Tibial nerve (tissue), 4 donors: ENCODE measurements at regions not wholly inside any gene's neighbourhood (a gene's known extent, or its start where the extent isn't known, plus 50 kb on each side); places are given as distances from the start of the nearest gene placed in this dataset.

Experiments
- DNase-seq, 2 donors: peaks; one replicate each; pipeline ENCODE4 v3.0.0-alpha.2; 2019; ENCODE audit warnings: low spot score in 2 of 2
- H3K27ac ChIP-seq, 4 donors: fragments of 200-600 bp; sonication (generic) in 3 of 4; one replicate each; pipeline ENCODE4 v1.5.1; 2017 to 2019; ENCODE audit warnings: mild to moderate bottlenecking in 1 of 4
- H3K27me3 ChIP-seq, 2 donors: fragments of 200-600 bp; sonication (generic) in 1 of 2; one replicate each; pipeline versions ENCODE4 v1.5.1 to v1.6.0; 2017 to 2019
- H3K36me3 ChIP-seq, 3 donors: fragments of 200-600 bp; sonication (generic); one replicate each; pipeline ENCODE4 v1.5.1; 2018 to 2019
- H3K4me1 ChIP-seq, 4 donors: fragments of 200-600 bp; sonication (generic) in 3 of 4; one replicate each; pipeline ENCODE4 v1.5.1; 2017 to 2019
- H3K4me3 ChIP-seq, 4 donors: fragments of 200-600 bp; sonication (generic) in 3 of 4; one replicate each; pipeline ENCODE4 v1.5.1; 2017 to 2019; ENCODE audit warnings: mild to moderate bottlenecking in 1 of 4, moderate library complexity in 1 of 4
- H3K9me3 ChIP-seq, 4 donors: fragments of 200-600 bp; sonication (generic) in 3 of 4; one replicate each; pipeline ENCODE4 v1.5.1; 2017 to 2019
- EP300 ChIP-seq, 2 donors: sonication (generic); formaldehyde crosslinking; IDR thresholded peaks; one replicate each; pipeline ENCODE4 v1.6.1; 2017; ENCODE audit warnings: antibody characterized with exemption in 2 of 2, mild to moderate bottlenecking in 1 of 2
- POLR2A ChIP-seq, 2 donors: fragments of 450-650 bp; IDR thresholded peaks; one replicate each; pipeline ENCODE4 v1.6.1; 2017; ENCODE audit warnings: antibody characterized with exemption in 2 of 2, mild to moderate bottlenecking in 2 of 2, moderate library complexity in 2 of 2
- WGBS, 2 donors: methylation state at CpG; one replicate each; pipeline ENCODE4 v1.1.5; 2018; 5-methylcytosine and 5-hydroxymethylcytosine counted together
- TF ChIP-seq, protein P1 (sequence below), 5 experiments: fragments of 200-600 bp in 3 of 5; fragments of 450-650 bp in 2 of 5; sonication (generic) in 3 of 5; IDR thresholded peaks; one replicate each; pipeline ENCODE4 v1.5.1; 2016 to 2019; ENCODE audit warnings: antibody characterized with exemption in 5 of 5, mild to moderate bottlenecking in 3 of 5, moderate library complexity in 2 of 5

DNA sequence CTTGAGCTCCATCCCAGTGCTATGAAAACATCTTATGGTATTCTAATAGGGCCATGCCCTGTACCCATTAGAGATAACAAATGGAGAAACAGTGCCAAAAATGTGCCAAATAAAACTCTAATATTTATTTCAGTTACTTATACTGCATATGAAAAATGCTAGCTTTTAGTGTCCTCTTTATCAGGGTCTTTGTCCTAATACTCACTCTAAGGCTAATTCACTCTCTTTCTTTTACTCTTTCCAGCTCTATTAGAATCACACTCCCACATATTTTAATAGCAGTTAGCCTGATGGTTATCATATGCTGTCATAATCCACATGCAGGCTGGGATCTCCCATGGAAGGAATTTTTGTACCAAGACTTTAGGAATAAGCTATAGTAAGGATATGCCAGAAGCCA lies 408.4 kb downstream of the ETV1 start:
- no peaks in the 10 kb centered on the region for H3K9me3 ChIP-seq
- H3K36me3 ChIP-seq, result no peaks in the 10 kb centered on the region
- no peak for DNase-seq
- TF ChIP-seq EP300 (IDR thresholded peaks at IDR 0.05) (no peak), POLR2A (IDR thresholded peaks at IDR 0.05) (no peak)
- TF ChIP-seq, protein P1, sequence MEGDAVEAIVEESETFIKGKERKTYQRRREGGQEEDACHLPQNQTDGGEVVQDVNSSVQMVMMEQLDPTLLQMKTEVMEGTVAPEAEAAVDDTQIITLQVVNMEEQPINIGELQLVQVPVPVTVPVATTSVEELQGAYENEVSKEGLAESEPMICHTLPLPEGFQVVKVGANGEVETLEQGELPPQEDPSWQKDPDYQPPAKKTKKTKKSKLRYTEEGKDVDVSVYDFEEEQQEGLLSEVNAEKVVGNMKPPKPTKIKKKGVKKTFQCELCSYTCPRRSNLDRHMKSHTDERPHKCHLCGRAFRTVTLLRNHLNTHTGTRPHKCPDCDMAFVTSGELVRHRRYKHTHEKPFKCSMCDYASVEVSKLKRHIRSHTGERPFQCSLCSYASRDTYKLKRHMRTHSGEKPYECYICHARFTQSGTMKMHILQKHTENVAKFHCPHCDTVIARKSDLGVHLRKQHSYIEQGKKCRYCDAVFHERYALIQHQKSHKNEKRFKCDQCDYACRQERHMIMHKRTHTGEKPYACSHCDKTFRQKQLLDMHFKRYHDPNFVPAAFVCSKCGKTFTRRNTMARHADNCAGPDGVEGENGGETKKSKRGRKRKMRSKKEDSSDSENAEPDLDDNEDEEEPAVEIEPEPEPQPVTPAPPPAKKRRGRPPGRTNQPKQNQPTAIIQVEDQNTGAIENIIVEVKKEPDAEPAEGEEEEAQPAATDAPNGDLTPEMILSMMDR (IDR thresholded peaks at IDR 0.05), result no peak
- H3K27me3 ChIP-seq, result no peaks in the 10 kb centered on the region
- no peak overlapping the region for H3K4me3 ChIP-seq
- no peaks in the 10 kb centered on the region for H3K4me1 ChIP-seq
- no peak overlapping the region for H3K27ac ChIP-seq

DNA sequence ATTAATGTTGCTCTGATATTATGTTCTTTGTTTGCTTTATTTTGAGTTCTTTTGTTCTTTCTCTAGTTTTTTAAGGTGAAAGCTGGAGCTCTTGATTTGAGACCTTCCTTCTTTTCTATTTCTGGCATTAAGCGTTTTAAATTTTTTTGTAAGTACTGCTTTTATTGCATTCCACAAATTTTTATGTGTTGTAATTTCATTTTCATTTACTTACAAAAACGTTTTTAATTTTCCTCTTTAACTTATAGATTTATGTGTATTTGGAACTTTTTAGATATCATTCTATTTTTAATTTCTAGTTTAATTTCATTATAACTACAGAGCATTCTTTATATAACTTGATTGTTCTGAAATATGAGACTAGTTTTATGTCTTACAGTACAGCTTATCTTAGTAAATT lies 395.6 kb downstream of the ETV1 start:
- no peak overlapping the region for H3K27ac ChIP-seq
- WGBS, 2 donors, result 48 to 70% methylated on average over 2 of the region's 2 CpGs
- no peaks in the 10 kb centered on the region for H3K36me3 ChIP-seq
- H3K9me3 ChIP-seq, result peaks cover 0 to 7% (median 0%) of the 10 kb centered on the region in 4 donors
- TF ChIP-seq POLR2A (IDR thresholded peaks at IDR 0.05) (no peak), EP300 (IDR thresholded peaks at IDR 0.05) (no peak)
- TF ChIP-seq, protein P1 (IDR thresholded peaks at IDR 0.05), result no peak
- DNase-seq, result no peak
- H3K4me3 ChIP-seq, result no peak overlapping the region
- H3K27me3 ChIP-seq, result no peaks in the 10 kb centered on the region
- no peaks in the 10 kb centered on the region for H3K4me1 ChIP-seq

DNA sequence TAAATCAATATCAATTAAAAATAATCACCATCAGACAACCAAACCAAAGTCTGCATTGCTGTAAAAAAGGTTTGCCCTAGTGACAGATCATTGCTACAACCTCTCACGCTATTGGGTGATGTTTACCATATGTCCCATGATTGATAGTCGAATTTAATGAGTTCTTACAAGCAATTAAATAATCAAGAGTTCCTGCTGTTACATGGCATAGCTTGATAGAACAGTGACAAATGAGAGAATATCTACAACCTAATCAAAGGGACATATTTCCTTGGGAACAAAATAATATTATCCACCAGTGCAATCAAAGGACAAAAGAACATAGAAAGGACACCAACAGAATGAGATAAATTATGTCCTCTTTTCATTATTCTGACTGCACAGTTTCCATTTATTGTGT lies 387.4 kb downstream of the ETV1 start:
- no peak overlapping the region for H3K4me3 ChIP-seq
- H3K36me3 ChIP-seq, result no peaks in the 10 kb centered on the region
- no peak for DNase-seq
- no peak overlapping the region for H3K27ac ChIP-seq
- 77 to 82% methylated on average over 2 of the region's 2 CpGs for WGBS, 2 donors
- no peaks in the 10 kb centered on the region for H3K4me1 ChIP-seq
- TF ChIP-seq, protein P1 (IDR thresholded peaks at IDR 0.05), result no peak
- no peak for TF ChIP-seq POLR2A (IDR thresholded peaks at IDR 0.05)
- TF ChIP-seq EP300 (IDR thresholded peaks at IDR 0.05), result no peak
- no peaks in the 10 kb centered on the region for H3K27me3 ChIP-seq
- H3K9me3 ChIP-seq, result no peaks in the 10 kb centered on the region

DNA sequence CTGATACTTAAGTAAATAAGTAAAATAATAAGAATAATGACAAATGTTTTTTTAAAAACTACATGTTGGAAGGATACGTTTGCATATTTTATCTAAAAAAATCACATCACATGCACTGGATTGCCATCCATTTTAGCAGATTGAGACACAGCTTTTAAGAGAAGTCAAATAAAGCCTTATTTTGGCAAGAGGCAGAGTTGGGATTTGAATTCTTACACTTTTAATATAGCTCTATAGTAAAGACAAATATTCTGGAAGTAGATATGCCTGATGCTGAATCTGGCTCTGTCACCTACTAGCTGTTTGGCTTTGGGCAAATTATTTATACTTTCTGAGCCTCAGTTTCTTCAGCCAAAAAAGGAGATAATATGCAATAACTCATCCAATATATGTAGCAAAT lies 386.4 kb downstream of the ETV1 start:
- TF ChIP-seq, protein P1 (IDR thresholded peaks at IDR 0.05), result no peak
- TF ChIP-seq EP300 (IDR thresholded peaks at IDR 0.05), result no peak
- no peak for TF ChIP-seq POLR2A (IDR thresholded peaks at IDR 0.05)
- 71 to 77% methylated on average over 1 of the region's 1 CpG for WGBS, 2 donors
- DNase-seq, result no peak

DNA sequence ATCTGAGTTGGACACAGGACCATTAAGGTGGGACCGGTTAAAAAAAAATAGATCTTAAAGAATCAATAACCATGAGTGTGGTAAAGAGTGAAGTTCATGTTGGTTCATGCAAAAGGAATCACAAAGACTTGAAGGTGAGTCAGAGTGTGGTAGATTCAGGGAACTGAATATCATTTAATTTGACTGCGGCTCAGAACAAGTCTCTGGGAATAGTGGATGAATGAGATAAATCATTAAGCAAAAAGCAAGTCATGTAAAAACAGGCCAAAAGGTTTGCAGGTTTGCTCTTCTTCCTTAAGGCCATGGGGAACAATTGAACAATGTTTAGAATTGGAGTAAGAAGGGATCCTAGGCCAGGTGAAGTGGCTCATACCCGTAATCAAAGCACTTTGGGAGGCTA lies 385.8 kb downstream of the ETV1 start:
- no peak overlapping the region for H3K27ac ChIP-seq
- no peak for DNase-seq
- TF ChIP-seq, protein P1 (IDR thresholded peaks at IDR 0.05), result no peak
- TF ChIP-seq EP300 (IDR thresholded peaks at IDR 0.05) (no peak), POLR2A (IDR thresholded peaks at IDR 0.05) (no peak)
- no peaks in the 10 kb centered on the region for H3K36me3 ChIP-seq
- H3K27me3 ChIP-seq, result no peaks in the 10 kb centered on the region
- H3K4me3 ChIP-seq, result no peak overlapping the region
- 86 to 88% methylated on average over 3 of the region's 3 CpGs for WGBS, 2 donors
- H3K9me3 ChIP-seq, result peaks cover 0 to 6% (median 0%) of the 10 kb centered on the region in 4 donors
- no peaks in the 10 kb centered on the region for H3K4me1 ChIP-seq

More for the DNA sequence above, 386.4 kb downstream of the ETV1 start:
- Histone ChIP-seq H3K4me1 (no peaks in the 10 kb centered on the region), H3K36me3 (no peaks in the 10 kb centered on the region), H3K9me3 (peaks cover 0 to 6% (median 0%) of the 10 kb centered on the region in 4 donors), H3K27ac (no peak overlapping the region), H3K27me3 (no peaks in the 10 kb centered on the region), H3K4me3 (no peak overlapping the region)
